GM12878 (cell line): ENCODE measurements at regions not wholly inside any gene's neighbourhood (a gene's known extent, or its start where the extent isn't known, plus 50 kb on each side); places are given as distances from the start of the nearest gene placed in this dataset.

ENCODE experiments used
- ATAC-seq: fragments of 200-7000 bp; cut with Tn5 transposase; 3 replicates; pipeline ENCODE4 v1.9.1; 2020; ENCODE audit warnings: mild to moderate bottlenecking, moderate library complexity
- BruUV-seq: library from RNA; stranded (reverse); fragments of 400-500 nt; replicated peaks from 2 replicates; lab custom pipeline; 2021; lab: Mats Ljungman, UMichigan
- CTCF ChIA-PET: fragments of 300-600 bp; sonication (Branson Sonifier 250); formaldehyde crosslinking; extraction: SDS; loops from one replicate; lab custom pipeline; 2021; ENCODE audit warnings: inconsistent platforms; lab: Yijun Ruan, JAX
- POLR2A ChIA-PET: fragments of 350-600 bp; formaldehyde crosslinking; extraction: SDS; loops from one replicate; lab custom pipeline; 2021; ENCODE audit warnings: inconsistent platforms; lab: Charles Lee
- RAD21 ChIA-PET: fragments of 300-600 bp; sonication (Branson Sonifier 250); formaldehyde crosslinking; loops from one replicate; lab custom pipeline; 2023; ENCODE audit warnings: antibody characterized with exemption; ENCODE audit not compliant: unreplicated experiment; lab: Charles Lee
- SMC1A ChIA-PET: fragments of 300-600 bp; sonication (Branson Sonifier 250); formaldehyde crosslinking; loops from one replicate; lab custom pipeline; 2023; ENCODE audit not compliant: unreplicated experiment, uncharacterized antibody; lab: Charles Lee
- DNase-seq: peaks from one replicate; pipeline ENCODE4 v3.0.0-alpha.2; 2011; ENCODE audit warnings: low read depth, low spot score
- FAIRE-seq: peaks from 3 replicates; lab custom pipeline; 2011; peaks lifted over from hg19 to GRCh38; lab: Jason Lieb, UNC
- H2AFZ ChIP-seq: 2 replicates; pipeline ENCODE4 v1.6.0; 2011; ENCODE audit warnings: low read depth, low read length, control low read depth; ENCODE audit not compliant: control insufficient read depth
- H3K27ac ChIP-seq: 2 replicates; pipeline ENCODE4 v1.5.1; 2011; ENCODE audit warnings: control low read depth; ENCODE audit not compliant: control insufficient read depth, insufficient read depth
- H3K27me3 ChIP-seq, 2 experiments: replicated peaks in 1 of 2; 2 replicates each; pipeline versions ENCODE4 v1.6.0 to v1.6.1; 2011; ENCODE audit warnings: low read length in 1 of 2; ENCODE audit not compliant: control insufficient read depth in 2 of 2, insufficient read depth in 2 of 2
- H3K36me3 ChIP-seq, 2 experiments: 2 replicates each; pipeline ENCODE4 v1.5.1; 2011; ENCODE audit warnings: low read length in 1 of 2; ENCODE audit not compliant: control insufficient read depth in 2 of 2, insufficient read depth in 2 of 2
- H3K4me1 ChIP-seq: 2 replicates; pipeline ENCODE4 v1.6.1; 2011; ENCODE audit warnings: mild to moderate bottlenecking, low read length, moderate library complexity, mixed read lengths; ENCODE audit not compliant: control insufficient read depth, insufficient read depth
- H3K4me2 ChIP-seq: 2 replicates; pipeline ENCODE4 v1.6.0; 2011; ENCODE audit warnings: control low read depth; ENCODE audit not compliant: control insufficient read depth, insufficient read depth
- H3K4me3 ChIP-seq: fragments of 200-600 bp; sonication (generic); 2 replicates; pipeline ENCODE4 v1.5.1; 2016
- H3K79me2 ChIP-seq: 2 replicates; pipeline ENCODE4 v1.6.0; 2011; ENCODE audit warnings: low read length; ENCODE audit not compliant: control insufficient read depth, insufficient read depth
- H3K9ac ChIP-seq: 2 replicates; pipeline ENCODE4 v1.8.0; 2011; ENCODE audit warnings: low read length, control low read depth, mixed read lengths; ENCODE audit not compliant: control insufficient read depth, insufficient read depth
- H3K9me3 ChIP-seq: replicated peaks from 3 replicates; pipeline ENCODE4 v1.5.1; 2011; ENCODE audit warnings: mild to moderate bottlenecking, low read length; ENCODE audit not compliant: control insufficient read depth, insufficient read depth
- H4K20me1 ChIP-seq: 2 replicates; pipeline ENCODE4 v1.6.0; 2011; ENCODE audit not compliant: control insufficient read depth, insufficient read depth
- BCL11A ChIP-seq: IDR thresholded peaks from 2 replicates; pipeline ENCODE4 v1.6.1; 2011; ENCODE audit warnings: low read depth, low read length
- CBFB ChIP-seq: IDR thresholded peaks from 2 replicates; pipeline ENCODE4 v1.6.1; 2016; ENCODE audit warnings: antibody characterized with exemption, low read depth
- CEBPB ChIP-seq, 2 experiments: fragments of 150-350 bp in 1 of 2; IDR thresholded peaks; 2 replicates each; pipeline ENCODE4 v1.6.1; 2012 to 2014; ENCODE audit warnings: low read depth in 2 of 2, low read length in 2 of 2, borderline replicate concordance in 1 of 2, inconsistent platforms in 1 of 2
- CHD1 ChIP-seq: IDR thresholded peaks from 2 replicates; pipeline ENCODE4 v1.6.1; 2012; ENCODE audit warnings: low read depth, low read length, improper control_type of control experiment
- CHD4 ChIP-seq: fragments of 200-600 bp; sonication (generic); IDR thresholded peaks from 2 replicates; pipeline ENCODE4 v1.6.1; 2016; ENCODE audit warnings: mild to moderate bottlenecking
- CTCF ChIP-seq, 3 experiments: IDR thresholded peaks in 2 of 3; conservative IDR thresholded peaks in 1 of 3; 2 replicates each; pipeline ENCODE4 v1.5.1; 2011; ENCODE audit warnings: low read depth in 3 of 3, low read length in 3 of 3, mild to moderate bottlenecking in 3 of 3, control low read depth in 2 of 3, moderate library complexity in 2 of 3, inconsistent platforms in 1 of 3, mixed read lengths in 1 of 3; ENCODE audit not compliant: control insufficient read depth in 2 of 3, insufficient read depth in 1 of 3; ENCODE audit errors: extremely low read depth in 1 of 3
- E2F8 ChIP-seq: fragments of 450-650 bp; IDR thresholded peaks from 2 replicates; pipeline ENCODE4 v1.6.1; 2018; ENCODE audit warnings: mild to moderate bottlenecking, low read depth, moderate library complexity; ENCODE audit not compliant: partially characterized antibody
- EGR1 ChIP-seq, 2 experiments: IDR thresholded peaks; 1 replicate in 1 of 2; 2 replicates in 1 of 2; pipeline ENCODE4 v1.6.1; 2011 to 2012; ENCODE audit warnings: low read depth in 2 of 2, low read length in 2 of 2, borderline replicate concordance in 1 of 2, mild to moderate bottlenecking in 1 of 2, moderate library complexity in 1 of 2
- HDAC2 ChIP-seq: fragments of 200-600 bp; sonication (generic); IDR thresholded peaks from 2 replicates; pipeline ENCODE4 v1.6.1; 2017
- MYC ChIP-seq: IDR thresholded peaks from 2 replicates; pipeline ENCODE4 v1.6.1; 2011; ENCODE audit warnings: mild to moderate bottlenecking, low read length, moderate library complexity, inconsistent platforms; ENCODE audit not compliant: insufficient read depth, insufficient replicate concordance, insufficient read length, severe bottlenecking
- NBN ChIP-seq: fragments of 450-650 bp; IDR thresholded peaks from 2 replicates; pipeline ENCODE4 v1.6.1; 2016
- NFYB ChIP-seq: IDR thresholded peaks from 2 replicates; pipeline ENCODE4 v1.6.1; 2011; ENCODE audit warnings: low read depth, mild to moderate bottlenecking, low read length, improper control_type of control experiment, moderate library complexity; ENCODE audit not compliant: insufficient read depth
- SPI1 ChIP-seq: IDR thresholded peaks from 2 replicates; pipeline ENCODE4 v1.6.1; 2011; ENCODE audit warnings: low read depth, mild to moderate bottlenecking, low read length, moderate library complexity, borderline replicate concordance; ENCODE audit not compliant: insufficient read depth
- SRF ChIP-seq, 2 experiments: IDR thresholded peaks; 2 replicates each; pipeline ENCODE4 v1.6.1; 2011; ENCODE audit warnings: low read depth in 2 of 2, low read length in 2 of 2, mild to moderate bottlenecking in 1 of 2, moderate library complexity in 1 of 2
- ZNF207 ChIP-seq: fragments of 450-650 bp; IDR thresholded peaks from 2 replicates; pipeline ENCODE4 v1.6.1; 2014; ENCODE audit warnings: antibody characterized with exemption, mild to moderate bottlenecking, borderline replicate concordance
- ZNF217 ChIP-seq: fragments of 450-650 bp; IDR thresholded peaks from 2 replicates; pipeline ENCODE4 v1.6.1; 2017; ENCODE audit warnings: antibody characterized with exemption, mild to moderate bottlenecking
- whole genome bisulfite sequencing: methylation state at CpG from one replicate; pipeline ENCODE4 v1.1.6; 2016; ENCODE audit warnings: low lambda C conversion rate; ENCODE audit not compliant: insufficient replicate concordance, insufficient coverage; ENCODE audit errors: missing lambda C conversion rate; 5-methylcytosine and 5-hydroxymethylcytosine counted together
- in situ Hi-C: fragments of 300-500 bp; cut with MboI; formaldehyde crosslinking; loops from 9 replicates; pipeline ENCODE4 v1.14.3; 2018; ENCODE audit warnings: mixed read lengths
- intact Hi-C: fragments of 100-400 bp; cut with micrococcal nuclease; formaldehyde crosslinking; loops from one replicate; pipeline ENCODE4 v1.14.2; 2022; ENCODE audit not compliant: unreplicated experiment
- TF ChIP-seq, protein P1 (sequence below): fragments of 450-650 bp; IDR thresholded peaks from 2 replicates; pipeline ENCODE4 v1.6.1; 2017; ENCODE audit warnings: mild to moderate bottlenecking, moderate library complexity

GRCh38 chr11:134543241-134543640 lies 131.2 kb upstream of the B3GAT1 start:
- ChIA-PET SMC1A (no interaction called here), POLR2A (no interaction called here), RAD21 (no interaction called here), CTCF (no interaction called here)
- Histone ChIP-seq H2AFZ (no peak overlapping the region), H3K79me2 (no peaks in the 10 kb centered on the region), H4K20me1 (no peaks in the 10 kb centered on the region), H3K4me3 (no peak overlapping the region), H3K27me3 (no peaks in the 10 kb centered on the region; a peak in 1 of 4 replicates), H3K36me3 (no peaks in the 10 kb centered on the region), H3K27ac (no peak overlapping the region), H3K9me3 (no peaks in the 10 kb centered on the region), H3K4me1 (no peaks in the 10 kb centered on the region), H3K9ac (no peak overlapping the region), H3K4me2 (no peak overlapping the region)
- intact Hi-C loops (no loop called here), in situ Hi-C loops (no loop called here)
- BruUV-seq = no TSS peak
- FAIRE-seq (no peak), ATAC-seq (no peak), DNase-seq (no peak)
- WGBS = 65% methylated on average over 4 of the region's 4 CpGs
- no peak for TF ChIP-seq CHD4
- TF ChIP-seq ZNF207 = no peak
- no peak for TF ChIP-seq E2F8
- TF ChIP-seq EGR1 (IDR thresholded peaks at IDR 0.05; ENCODE audit: borderline replicate concordance in 1 of 2, low read depth in 2 of 2, low read length in 2 of 2) = no peak
- TF ChIP-seq SPI1 = no peak
- TF ChIP-seq CTCF (IDR thresholded peaks at IDR 0.05 in 2 of 3, conservative IDR thresholded peaks at IDR 0.05 in 1 of 3; ENCODE audit: control insufficient read depth in 2 of 3, extremely low read depth in 1 of 3, insufficient read depth in 1 of 3, low read depth in 3 of 3, low read length in 3 of 3) = no peak
- no peak for TF ChIP-seq NBN
- no peak for TF ChIP-seq MYC
- TF ChIP-seq CHD1 = no peak
- no peak for TF ChIP-seq NFYB
- no peak for TF ChIP-seq CBFB
- TF ChIP-seq SRF (IDR thresholded peaks at IDR 0.05; ENCODE audit: low read depth in 2 of 2, low read length in 2 of 2) = no peak
- no peak for TF ChIP-seq CEBPB (IDR thresholded peaks at IDR 0.05; ENCODE audit: borderline replicate concordance in 1 of 2, low read depth in 2 of 2, low read length in 2 of 2)
- no peak for TF ChIP-seq BCL11A
- TF ChIP-seq, protein P1, sequence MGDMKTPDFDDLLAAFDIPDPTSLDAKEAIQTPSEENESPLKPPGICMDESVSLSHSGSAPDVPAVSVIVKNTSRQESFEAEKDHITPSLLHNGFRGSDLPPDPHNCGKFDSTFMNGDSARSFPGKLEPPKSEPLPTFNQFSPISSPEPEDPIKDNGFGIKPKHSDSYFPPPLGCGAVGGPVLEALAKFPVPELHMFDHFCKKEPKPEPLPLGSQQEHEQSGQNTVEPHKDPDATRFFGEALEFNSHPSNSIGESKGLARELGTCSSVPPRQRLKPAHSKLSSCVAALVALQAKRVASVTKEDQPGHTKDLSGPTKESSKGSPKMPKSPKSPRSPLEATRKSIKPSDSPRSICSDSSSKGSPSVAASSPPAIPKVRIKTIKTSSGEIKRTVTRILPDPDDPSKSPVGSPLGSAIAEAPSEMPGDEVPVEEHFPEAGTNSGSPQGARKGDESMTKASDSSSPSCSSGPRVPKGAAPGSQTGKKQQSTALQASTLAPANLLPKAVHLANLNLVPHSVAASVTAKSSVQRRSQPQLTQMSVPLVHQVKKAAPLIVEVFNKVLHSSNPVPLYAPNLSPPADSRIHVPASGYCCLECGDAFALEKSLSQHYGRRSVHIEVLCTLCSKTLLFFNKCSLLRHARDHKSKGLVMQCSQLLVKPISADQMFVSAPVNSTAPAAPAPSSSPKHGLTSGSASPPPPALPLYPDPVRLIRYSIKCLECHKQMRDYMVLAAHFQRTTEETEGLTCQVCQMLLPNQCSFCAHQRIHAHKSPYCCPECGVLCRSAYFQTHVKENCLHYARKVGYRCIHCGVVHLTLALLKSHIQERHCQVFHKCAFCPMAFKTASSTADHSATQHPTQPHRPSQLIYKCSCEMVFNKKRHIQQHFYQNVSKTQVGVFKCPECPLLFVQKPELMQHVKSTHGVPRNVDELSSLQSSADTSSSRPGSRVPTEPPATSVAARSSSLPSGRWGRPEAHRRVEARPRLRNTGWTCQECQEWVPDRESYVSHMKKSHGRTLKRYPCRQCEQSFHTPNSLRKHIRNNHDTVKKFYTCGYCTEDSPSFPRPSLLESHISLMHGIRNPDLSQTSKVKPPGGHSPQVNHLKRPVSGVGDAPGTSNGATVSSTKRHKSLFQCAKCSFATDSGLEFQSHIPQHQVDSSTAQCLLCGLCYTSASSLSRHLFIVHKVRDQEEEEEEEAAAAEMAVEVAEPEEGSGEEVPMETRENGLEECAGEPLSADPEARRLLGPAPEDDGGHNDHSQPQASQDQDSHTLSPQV = no peak
- no peak for TF ChIP-seq ZNF217
- no peak for TF ChIP-seq HDAC2
